GM18873 (cell line): ENCODE measurements at regions not wholly inside any gene's neighbourhood (a gene's known extent, or its start where the extent isn't known, plus 50 kb on each side); places are given as distances from the start of the nearest gene placed in this dataset.
A peak's percentile ranks its signal among the peaks of the same experiment; 100 is the strongest.
"Not testable (repeated sequence)": the region's sequence is repeated elsewhere in the genome, so short reads cannot be mapped to it uniquely, and the experiment has no call there.

Experiments used
- ATAC-seq: cut with Tn5 transposase; IDR thresholded peaks from one replicate; pipeline ENCODE4 v1.9.1; 2021; ENCODE audit warnings: mild to moderate bottlenecking, moderate library complexity, moderate number of reproducible peaks; ENCODE audit not compliant: unreplicated experiment, low FRiP score

- ATAC-seq: no peak
These were observed 303.9 kb downstream of the PDCD6IP start for GRCh38 chr3:34102288-34102687.

DNA sequence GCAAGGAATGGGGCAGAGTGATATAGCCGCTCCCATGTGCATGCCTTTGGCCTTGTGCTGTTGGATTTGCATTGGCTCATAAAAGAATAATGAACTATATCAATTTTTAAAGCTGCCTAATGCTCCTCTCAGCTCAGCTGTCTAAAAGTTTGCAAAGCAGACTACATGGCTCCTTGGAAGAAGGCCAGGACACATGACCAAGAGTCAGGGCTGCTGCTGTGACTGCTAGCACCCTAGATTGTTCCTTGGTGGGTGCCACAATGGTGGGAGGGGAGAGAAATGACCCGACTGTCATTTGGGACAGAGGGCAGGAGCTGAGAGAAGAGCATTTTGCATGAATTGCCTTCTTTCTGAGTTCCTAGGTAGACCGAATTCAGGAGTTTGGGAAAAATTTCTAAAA is 307.9 kb downstream of the PDCD6IP start:
- no peak for ATAC-seq

DNA sequence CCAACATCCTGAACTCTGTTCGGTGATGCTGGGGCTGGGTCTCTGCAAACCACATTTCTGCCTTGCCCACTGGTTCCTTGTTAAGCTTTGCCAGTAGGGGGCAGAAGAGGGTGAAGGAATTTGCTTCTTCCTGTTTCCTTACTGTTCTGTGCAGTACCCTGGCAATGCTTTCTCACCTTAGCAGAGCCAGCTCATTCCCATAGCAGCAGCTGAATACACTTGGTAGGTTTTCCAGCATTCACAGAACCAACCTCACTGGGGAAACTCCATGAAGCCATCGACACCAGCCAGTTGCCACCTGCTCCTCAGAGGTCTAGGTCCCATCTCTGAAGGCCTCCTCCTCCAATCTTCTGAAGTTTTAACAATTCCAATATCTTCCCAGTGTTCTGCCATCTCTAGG is 308.4 kb downstream of the PDCD6IP start:
- peak; percentile 42 for ATAC-seq

DNA sequence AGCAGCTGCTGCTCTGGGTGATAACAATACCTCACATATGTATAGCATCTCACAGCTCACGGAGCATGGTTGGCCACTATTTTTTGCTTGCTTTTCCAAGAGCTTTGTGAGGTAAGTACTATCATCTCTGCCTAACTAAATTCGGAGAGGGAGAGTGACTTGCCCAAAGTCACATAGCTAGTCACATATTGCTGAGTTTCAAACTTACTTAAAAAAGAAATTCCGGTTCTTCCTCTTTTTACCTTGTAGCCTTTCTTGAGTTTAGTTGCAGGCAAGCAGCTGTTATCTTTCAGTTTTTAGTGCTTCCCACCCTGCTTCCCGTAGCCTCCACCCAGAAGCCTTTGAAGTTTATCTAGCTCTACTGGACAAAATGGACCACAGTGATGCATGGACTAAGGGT is 309.2 kb downstream of the PDCD6IP start:
- peak; percentile 72 for ATAC-seq

DNA sequence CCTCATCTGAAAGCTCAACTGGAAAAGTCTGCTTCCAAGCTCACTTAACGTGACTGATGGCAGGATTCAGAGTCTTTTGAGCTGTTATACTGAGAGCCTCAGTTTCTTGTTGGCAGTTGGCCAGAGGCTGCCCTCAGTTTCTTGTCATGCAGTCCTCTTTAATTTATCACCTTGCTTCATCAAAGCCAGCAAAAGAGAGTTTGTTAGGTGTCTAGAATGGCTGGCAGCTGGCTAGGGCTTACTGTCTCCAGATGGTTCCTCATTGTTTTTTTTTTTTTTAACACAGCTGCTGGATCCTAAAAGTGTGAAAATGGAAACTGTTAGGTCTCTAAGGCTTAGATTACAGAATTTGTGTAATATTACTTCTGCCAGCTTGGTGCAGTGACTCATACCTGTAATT is 310.6 kb downstream of the PDCD6IP start:
- ATAC-seq: no peak

DNA sequence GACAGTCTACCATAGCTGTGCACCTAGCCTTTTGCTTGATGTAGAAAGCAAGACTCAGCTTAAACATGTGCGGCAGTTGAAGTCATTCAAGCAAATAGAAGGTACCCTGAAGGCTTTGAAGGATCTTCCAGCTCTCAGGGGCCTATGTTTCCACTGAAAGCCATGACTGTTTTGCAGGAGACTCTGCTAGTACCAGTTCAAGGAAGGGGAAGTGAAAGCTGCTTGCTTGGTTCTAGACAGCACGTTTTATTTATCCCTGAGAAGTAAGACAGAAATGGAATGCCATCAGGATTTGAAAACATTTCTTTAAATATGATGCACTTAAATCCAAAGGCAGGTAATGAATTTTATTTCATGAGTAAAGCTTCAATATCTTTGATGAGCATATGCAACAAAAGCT is 311.4 kb downstream of the PDCD6IP start:
- ATAC-seq: no peak

DNA sequence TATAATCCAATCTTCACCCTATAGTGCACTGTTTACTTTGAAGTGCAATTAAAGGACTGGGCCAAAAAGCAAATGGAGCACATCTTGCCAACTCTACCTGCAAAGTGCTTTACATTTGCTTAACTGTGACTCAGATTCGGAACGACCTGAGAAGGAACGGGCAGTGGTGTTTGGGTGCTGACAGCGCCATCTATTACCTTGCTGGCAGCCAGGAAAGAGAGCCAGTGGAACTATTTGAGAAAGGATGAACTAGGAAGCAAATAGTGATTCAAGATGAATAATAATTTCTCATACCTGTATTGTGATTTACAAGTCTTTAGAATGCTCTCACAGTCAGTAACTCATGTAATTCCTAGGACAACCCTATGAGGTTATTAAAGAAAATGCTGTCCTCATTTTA is 312.9 kb downstream of the PDCD6IP start:
- no peak for ATAC-seq

DNA sequence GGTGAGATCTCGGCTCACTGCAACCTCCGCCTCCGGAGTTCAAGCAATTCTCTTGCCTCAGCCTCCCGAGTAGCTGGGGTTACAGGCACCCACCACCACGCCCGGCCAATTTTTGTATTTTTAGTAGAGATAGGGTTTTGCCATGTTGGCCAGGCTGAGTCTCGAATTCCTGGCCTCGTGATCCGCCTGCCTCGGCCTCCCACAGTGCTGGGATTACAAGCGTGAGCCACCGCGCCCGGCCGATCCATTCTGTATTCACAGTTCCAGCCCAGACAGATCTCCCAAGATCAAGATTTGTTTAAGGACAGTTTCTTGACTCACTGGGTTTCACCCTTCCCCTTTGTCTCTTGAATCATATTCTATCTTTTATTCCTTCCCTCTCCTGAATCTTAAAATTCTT is 313.8 kb downstream of the PDCD6IP start:
- ATAC-seq: not testable (repeated sequence)

DNA sequence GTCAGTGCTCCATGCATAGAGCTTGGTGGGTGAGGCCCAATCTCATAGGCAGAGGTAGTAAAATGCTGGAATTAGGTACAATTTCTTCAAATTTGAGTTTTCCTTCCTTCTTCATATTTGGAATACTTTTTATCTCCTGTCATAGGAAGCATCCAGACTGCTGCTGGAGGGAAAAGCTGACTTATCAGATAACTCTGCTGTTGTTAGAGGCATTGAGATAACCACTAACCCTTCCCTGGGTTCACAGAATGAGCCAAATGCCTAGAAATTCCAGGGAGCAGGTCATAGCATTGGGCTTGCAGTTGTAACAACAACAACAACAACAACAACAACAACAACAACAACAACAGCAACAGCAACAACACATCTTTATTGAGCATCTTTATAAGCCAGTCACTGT is 332.7 kb downstream of the PDCD6IP start:
- no peak for ATAC-seq

DNA sequence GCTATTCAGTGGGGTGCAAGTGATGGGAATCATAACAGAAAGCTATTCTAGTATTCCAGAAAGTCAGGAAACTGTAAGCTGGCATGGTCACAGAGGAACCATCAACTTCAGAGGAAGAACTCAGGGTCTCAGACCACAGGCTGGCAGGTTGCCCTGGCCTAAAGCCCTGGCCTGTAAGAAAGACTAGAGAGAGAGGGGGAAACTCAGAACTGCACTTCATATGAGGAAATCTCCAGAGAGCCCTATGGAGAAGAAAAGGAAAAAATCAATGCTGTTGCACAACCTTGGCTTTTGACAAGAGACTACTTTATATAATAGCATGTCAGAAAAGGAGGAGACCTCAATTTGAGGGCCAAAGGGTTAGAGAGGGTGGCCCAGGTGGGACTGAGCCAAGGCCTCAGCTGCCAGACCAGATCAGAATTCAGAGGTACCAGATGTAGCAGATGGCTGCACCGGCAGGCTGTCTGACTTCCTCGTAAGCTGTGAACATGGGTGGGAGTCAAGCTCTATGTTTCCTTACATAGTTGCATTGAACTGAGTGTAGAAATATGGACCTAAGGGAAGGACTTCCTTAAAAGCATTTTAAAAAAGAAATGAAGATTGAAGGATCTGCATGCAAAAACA is 333.8 kb downstream of the PDCD6IP start:
- ATAC-seq: no peak

DNA sequence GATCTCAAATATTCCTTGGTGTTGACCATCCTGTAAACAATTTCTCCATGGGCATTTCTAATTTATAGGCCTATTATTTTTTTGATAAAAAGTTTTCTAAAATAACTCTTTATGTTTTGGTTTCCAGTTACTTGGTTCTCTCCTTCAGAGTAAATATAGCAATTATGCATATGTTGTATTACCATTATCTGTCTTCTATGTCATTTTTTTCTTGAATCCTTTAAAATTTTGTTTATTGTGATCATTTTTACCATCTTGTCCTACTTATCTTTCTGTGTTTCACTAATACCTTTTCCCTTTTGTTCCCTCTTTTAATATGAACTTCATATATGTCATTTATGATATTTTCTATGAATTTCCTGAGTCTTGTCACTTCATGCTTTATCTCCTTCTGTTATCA is 341.1 kb downstream of the PDCD6IP start:
- ATAC-seq: no peak

DNA sequence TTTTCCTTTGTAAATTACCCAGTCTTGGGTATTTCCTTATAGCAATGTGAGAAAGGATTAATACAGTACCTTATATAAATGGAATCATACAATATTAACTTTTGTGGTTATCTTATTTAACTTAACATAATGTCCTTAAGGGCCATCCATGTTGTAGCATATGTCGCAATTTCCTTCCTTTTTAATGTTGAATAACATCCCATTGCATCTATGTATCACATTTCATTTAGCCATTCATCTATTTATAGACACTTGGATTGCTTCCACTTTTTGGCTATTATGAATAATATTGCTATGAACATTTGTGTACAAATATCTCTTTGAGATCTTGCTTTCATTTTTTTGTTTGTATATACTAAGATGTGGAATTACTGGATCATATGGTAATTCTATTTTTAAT is 342.2 kb downstream of the PDCD6IP start:
- ATAC-seq: no peak

GRCh38 chr3:34141841-34142337 is 343.5 kb downstream of the PDCD6IP start:
- ATAC-seq: no peak

- ATAC-seq: no peak
These were observed 347.4 kb downstream of the PDCD6IP start for GRCh38 chr3:34145796-34146195.

DNA sequence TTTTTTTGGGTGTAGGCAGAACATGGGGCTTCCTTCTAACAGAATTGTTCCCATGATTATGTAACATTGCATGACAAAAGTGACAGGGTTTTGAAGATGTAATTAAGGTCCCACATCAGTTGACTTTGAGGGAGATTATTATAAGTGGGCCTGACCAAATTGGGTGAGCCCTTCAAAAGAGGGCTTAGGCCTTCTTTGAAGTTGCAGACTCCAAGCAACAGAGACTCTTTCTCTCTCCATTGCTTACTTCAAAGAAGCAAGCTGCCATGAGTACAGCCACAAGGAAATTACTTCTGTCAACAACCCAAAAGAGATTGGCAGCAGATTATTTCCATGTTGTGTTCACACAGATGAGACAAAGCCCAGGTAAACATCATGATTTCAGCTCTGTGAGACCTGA is 348.2 kb downstream of the PDCD6IP start:
- no peak for ATAC-seq

- ATAC-seq: peak; percentile 40
These were observed 352.6 kb downstream of the PDCD6IP start for GRCh38 chr3:34150992-34151391.

DNA sequence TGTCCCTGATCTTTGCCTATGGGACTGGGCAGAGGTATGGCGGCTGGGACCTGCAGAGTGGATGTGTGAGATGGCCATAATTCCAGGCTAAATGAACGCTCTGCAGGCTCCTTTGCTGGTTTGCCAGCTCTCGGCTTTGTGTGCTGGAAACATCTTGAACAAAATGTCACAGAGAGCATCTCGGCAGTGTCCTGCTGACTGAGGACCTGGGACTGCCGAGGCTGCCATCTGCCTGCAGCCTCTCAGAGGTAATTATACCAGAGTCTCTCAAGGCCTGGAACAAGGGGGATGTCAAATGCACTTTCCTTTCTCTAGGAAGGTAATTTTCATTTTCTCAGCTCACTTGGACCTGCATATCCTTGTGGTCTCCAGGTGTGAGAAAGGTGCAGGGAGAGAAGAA is 354.2 kb downstream of the PDCD6IP start:
- no peak for ATAC-seq

GRCh38 chr3:34155108-34155507 is 356.7 kb downstream of the PDCD6IP start:
- ATAC-seq: no peak

DNA sequence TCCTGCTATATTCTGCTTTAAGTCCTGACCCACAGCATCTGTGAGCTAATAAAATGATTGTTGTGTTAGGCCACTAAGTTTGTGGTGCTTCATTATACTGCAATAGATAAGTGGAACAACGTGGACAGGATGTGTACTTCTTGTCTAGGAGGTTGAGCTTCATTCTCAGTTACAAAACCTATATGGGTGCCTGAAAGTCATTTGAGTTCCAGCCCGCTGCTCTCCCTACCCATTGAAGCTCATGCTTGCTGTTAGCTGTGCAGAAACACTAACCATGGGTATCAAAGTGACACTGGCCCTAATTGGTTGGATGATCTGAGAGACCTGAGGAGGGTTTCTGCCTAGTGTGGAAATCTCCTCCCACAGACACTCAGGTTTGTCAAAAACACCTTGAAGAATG is 357.2 kb downstream of the PDCD6IP start:
- ATAC-seq: no peak

- no peak for ATAC-seq
These were observed 359.1 kb downstream of the PDCD6IP start for GRCh38 chr3:34157491-34157890.

DNA sequence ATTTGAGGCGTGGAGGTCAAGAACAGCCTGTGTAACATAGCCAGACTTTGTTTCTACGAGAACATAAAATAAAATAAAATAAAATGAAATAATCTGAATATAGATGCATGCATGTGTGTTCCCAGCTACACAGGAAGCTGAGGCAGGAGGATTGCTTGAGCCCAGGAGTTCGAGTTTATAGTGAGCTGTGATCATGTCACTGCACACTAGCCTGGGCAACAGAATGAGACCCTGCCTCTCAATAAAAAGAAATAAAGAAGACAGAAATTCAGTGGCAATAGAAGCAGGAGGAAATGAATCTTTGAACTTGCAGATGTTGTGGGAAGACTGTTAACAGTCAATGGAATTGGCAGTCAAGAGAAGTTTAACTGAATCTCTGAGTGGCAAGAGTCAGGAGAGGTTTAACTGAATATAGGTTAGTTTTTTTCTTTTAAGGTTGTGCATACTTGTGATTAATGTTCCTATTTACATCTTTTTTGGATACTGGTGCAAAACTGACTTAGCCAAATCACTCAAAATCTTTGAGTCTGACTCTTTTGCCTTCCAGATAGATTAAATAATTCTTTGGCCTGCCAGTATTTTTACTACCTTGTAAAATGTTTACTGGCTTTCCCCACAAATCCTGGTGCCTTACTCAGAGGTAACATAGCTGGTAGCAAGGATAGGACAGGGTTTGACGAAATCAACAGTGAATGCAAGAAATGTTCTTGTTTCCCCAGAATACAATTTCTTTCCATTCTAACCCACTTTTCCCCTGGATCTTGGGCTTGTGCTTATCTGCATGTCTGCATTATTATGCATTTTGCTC is 361.4 kb downstream of the PDCD6IP start:
- no peak for ATAC-seq

- not testable (repeated sequence) for ATAC-seq
These were observed 371.2 kb downstream of the PDCD6IP start for GRCh38 chr3:34169636-34170035.
